Esophagus squamous epithelium (tissue), 4 donors: ENCODE measurements at regions not wholly inside any gene's neighbourhood (a gene's known extent, or its start where the extent isn't known, plus 50 kb on each side); places are given as distances from the start of the nearest gene placed in this dataset.

ENCODE experiments used
- CTCF ChIP-seq, 6 experiments: fragments of 450-650 bp in 4 of 6; fragments of 200-600 bp in 2 of 6; sonication (generic) in 2 of 6; IDR thresholded peaks; one replicate each; pipeline ENCODE4 v1.5.1; 2016 to 2019; ENCODE audit warnings: antibody characterized with exemption in 6 of 6, mild to moderate bottlenecking in 4 of 6, moderate library complexity in 4 of 6
- POLR2A ChIP-seq, 4 donors: fragments of 450-650 bp; IDR thresholded peaks; one replicate each; pipeline ENCODE4 v1.6.1; 2017; ENCODE audit warnings: antibody characterized with exemption in 4 of 4, mild to moderate bottlenecking in 4 of 4, moderate library complexity in 3 of 4

- TF ChIP-seq CTCF (IDR thresholded peaks at IDR 0.05) = no peak
- TF ChIP-seq POLR2A (IDR thresholded peaks at IDR 0.05) = no peak
Observed at GRCh38 chr13:70518081-70518480, 409.8 kb upstream of the KLHL1 start.
